IMR-90 (cell line): ENCODE measurements at regions not wholly inside any gene's neighbourhood (a gene's known extent, or its start where the extent isn't known, plus 50 kb on each side); places are given as distances from the start of the nearest gene placed in this dataset.

ENCODE experiments used
- ATAC-seq: fragments of 200-7000 bp; cut with Tn5 transposase; 2 replicates; pipeline ENCODE4 v1.9.1; 2020; ENCODE audit warnings: low read depth, mild to moderate bottlenecking, moderate library complexity
- BruUV-seq: library from RNA; stranded (reverse); fragments of 400-500 nt; replicated peaks from 2 replicates; lab custom pipeline; 2021; lab: Mats Ljungman, UMichigan
- CTCF ChIA-PET: fragments of 300-600 bp; formaldehyde crosslinking; extraction: SDS; loops from one replicate; lab custom pipeline; 2021; ENCODE audit warnings: antibody characterized with exemption; lab: Yijun Ruan, JAX
- POLR2A ChIA-PET: fragments of 300-600 bp; sonication (Branson Sonifier 250); formaldehyde crosslinking; loops from one replicate; lab custom pipeline; 2022; ENCODE audit warnings: antibody characterized with exemption; ENCODE audit not compliant: unreplicated experiment; lab: Charles Lee
- DNase-seq: peaks from one replicate; pipeline ENCODE4 v3.0.0; 2013
- H2AFZ ChIP-seq: replicated peaks from 2 replicates; pipeline ENCODE3; 2013; ENCODE audit warnings: low read length, mild to moderate bottlenecking; ENCODE audit not compliant: poor library complexity
- H2AK5ac ChIP-seq: 2 replicates; pipeline ENCODE4 v1.6.1; 2013; ENCODE audit warnings: low read depth, low read length, inconsistent platforms
- H2AK9ac ChIP-seq: replicated peaks from 2 replicates; pipeline ENCODE3; 2013; ENCODE audit warnings: mild to moderate bottlenecking, low read depth, low read length, moderate library complexity; ENCODE audit not compliant: poor library complexity
- H2BK120ac ChIP-seq: 2 replicates; pipeline ENCODE4 v1.6.1; 2013; ENCODE audit warnings: low read depth, low read length, inconsistent platforms
- H2BK15ac ChIP-seq: 3 replicates; pipeline ENCODE4 v1.6.1; 2013; ENCODE audit warnings: low read depth, low read length, inconsistent platforms
- H2BK20ac ChIP-seq: 2 replicates; pipeline ENCODE4 v1.6.1; 2013; ENCODE audit warnings: low read depth, mild to moderate bottlenecking, inconsistent platforms, low read length, moderate library complexity
- H2BK5ac ChIP-seq: 2 replicates; pipeline ENCODE4 v1.6.1; 2013; ENCODE audit warnings: mild to moderate bottlenecking, low read depth, low read length, inconsistent platforms; ENCODE audit not compliant: poor library complexity, severe bottlenecking
- H3K14ac ChIP-seq: replicated peaks from 2 replicates; pipeline ENCODE4 v1.6.1; 2013; ENCODE audit warnings: low read depth, low read length, inconsistent platforms
- H3K18ac ChIP-seq: 2 replicates; pipeline ENCODE4 v1.6.1; 2013; ENCODE audit warnings: low read depth, low read length, control low read depth
- H3K23ac ChIP-seq: 2 replicates; pipeline ENCODE4 v1.6.1; 2013; ENCODE audit warnings: low read depth, low read length, inconsistent platforms
- H3K27ac ChIP-seq: 2 replicates; pipeline ENCODE4 v1.5.1; 2013; ENCODE audit warnings: mild to moderate bottlenecking, control low read depth, low read length; ENCODE audit not compliant: insufficient read depth
- H3K27me3 ChIP-seq: 2 replicates; pipeline ENCODE4 v1.6.1; 2013; ENCODE audit warnings: low read length; ENCODE audit not compliant: control insufficient read depth, insufficient read depth
- H3K36me3 ChIP-seq: 2 replicates; pipeline ENCODE4 v1.6.1; 2013; ENCODE audit warnings: low read length, mixed read lengths; ENCODE audit not compliant: control insufficient read depth, insufficient read depth
- H3K4ac ChIP-seq: 2 replicates; pipeline ENCODE4 v1.6.1; 2013; ENCODE audit warnings: low read depth, low read length, inconsistent platforms
- H3K4me1 ChIP-seq: 2 replicates; pipeline ENCODE4 v1.6.1; 2013; ENCODE audit warnings: low read length, mixed read lengths; ENCODE audit not compliant: control insufficient read depth, insufficient read depth
- H3K4me2 ChIP-seq: 2 replicates; pipeline ENCODE4 v1.6.1; 2013; ENCODE audit warnings: low read depth, mild to moderate bottlenecking, control low read depth, low read length, moderate library complexity
- H3K4me3 ChIP-seq: 2 replicates; pipeline ENCODE4 v1.5.1; 2013; ENCODE audit warnings: low read depth, mild to moderate bottlenecking, control low read depth, low read length, moderate library complexity; ENCODE audit not compliant: insufficient read depth
- H3K56ac ChIP-seq: 2 replicates; pipeline ENCODE4 v1.6.1; 2013; ENCODE audit warnings: low read length, inconsistent platforms; ENCODE audit not compliant: insufficient read depth; ENCODE audit errors: extremely low read depth
- H3K79me1 ChIP-seq, 2 experiments: 2 replicates each; pipeline ENCODE4 v1.6.1; 2013; ENCODE audit warnings: low read length in 2 of 2, inconsistent platforms in 1 of 2, low read depth in 1 of 2
- H3K9ac ChIP-seq: 2 replicates; pipeline ENCODE4 v1.6.1; 2013; ENCODE audit warnings: low read depth, low read length, control low read depth
- H3K9me1 ChIP-seq: 2 replicates; pipeline ENCODE4 v1.6.1; 2013; ENCODE audit warnings: low read length, inconsistent platforms; ENCODE audit not compliant: insufficient read depth
- H3K9me3 ChIP-seq: 2 replicates; pipeline ENCODE4 v1.6.1; 2013; ENCODE audit warnings: low read length; ENCODE audit not compliant: control insufficient read depth, insufficient read depth
- H4K20me1 ChIP-seq: 2 replicates; pipeline ENCODE4 v1.6.1; 2013; ENCODE audit warnings: low read length, inconsistent platforms; ENCODE audit not compliant: insufficient read depth
- H4K5ac ChIP-seq: 2 replicates; pipeline ENCODE4 v1.6.1; 2013; ENCODE audit warnings: mild to moderate bottlenecking, low read depth, low read length, control low read depth
- H4K8ac ChIP-seq, 2 experiments: 2 replicates each; pipeline ENCODE4 v1.6.1; 2013; ENCODE audit warnings: low read depth in 2 of 2, low read length in 2 of 2, control low read depth in 1 of 2, inconsistent platforms in 1 of 2
- H4K91ac ChIP-seq: 2 replicates; pipeline ENCODE4 v1.6.1; 2013; ENCODE audit warnings: low read depth, low read length, inconsistent platforms; ENCODE audit not compliant: insufficient read depth
- CEBPB ChIP-seq: IDR thresholded peaks from 2 replicates; pipeline ENCODE4 v1.6.1; 2012; ENCODE audit warnings: low read depth, low read length, improper control_type of control experiment
- CTCF ChIP-seq: conservative IDR thresholded peaks from 2 replicates; pipeline ENCODE4 v1.5.1; 2012; ENCODE audit warnings: mild to moderate bottlenecking, low read depth, low read length, improper control_type of control experiment
- MAFK ChIP-seq: IDR thresholded peaks from 2 replicates; pipeline ENCODE4 v1.6.1; 2012; ENCODE audit warnings: low read depth, low read length, improper control_type of control experiment
- NFE2L2 ChIP-seq: fragments of 150-350 bp; IDR thresholded peaks from 2 replicates; pipeline ENCODE4 v1.6.1; 2016; ENCODE audit warnings: low read depth, mild to moderate bottlenecking, low read length
- POLR2A ChIP-seq: IDR thresholded peaks from 2 replicates; pipeline ENCODE4 v1.6.1; 2012; ENCODE audit warnings: mild to moderate bottlenecking, low read depth, low read length
- RAD21 ChIP-seq: IDR thresholded peaks from 2 replicates; pipeline ENCODE4 v1.6.1; 2012; ENCODE audit warnings: low read length, improper control_type of control experiment
- RCOR1 ChIP-seq: IDR thresholded peaks from 2 replicates; pipeline ENCODE4 v1.6.1; 2012; ENCODE audit warnings: mild to moderate bottlenecking, low read length, improper control_type of control experiment; ENCODE audit not compliant: insufficient replicate concordance
- USF2 ChIP-seq: fragments of 150-350 bp; IDR thresholded peaks from 2 replicates; pipeline ENCODE4 v1.6.1; 2017; ENCODE audit warnings: mild to moderate bottlenecking, antibody characterized with exemption, low read length, low read depth
- WGBS, 2 experiments: methylation state at CpG; one replicate each; pipeline versions ENCODE4 v1.1.5 to v1.1.7; 2013; ENCODE audit warnings: missing lambda C conversion rate in 2 of 2; ENCODE audit not compliant: insufficient read length in 1 of 2; ENCODE audit errors: extremely low coverage in 2 of 2; 5-methylcytosine and 5-hydroxymethylcytosine counted together
- dilution Hi-C: fragments of 300-500 bp; cut with HindIII; formaldehyde crosslinking; loops from one replicate; pipeline ENCODE4 v1.14.3; 2018; ENCODE audit warnings: low sequenced_read_pairs; ENCODE audit not compliant: unreplicated experiment
- in situ Hi-C: fragments of 300-500 bp; cut with MboI; formaldehyde crosslinking; loops from 3 replicates; pipeline ENCODE4 v1.14.3; 2019; ENCODE audit warnings: low sequenced_read_pairs, inconsistent platforms, mixed read lengths
- intact Hi-C: fragments of 100-400 bp; cut with micrococcal nuclease; formaldehyde crosslinking; loops from 2 replicates; pipeline ENCODE4 v1.10.0; 2022

GRCh38 chr12:113697104-113697503 is 225.4 kb upstream of the LHX5 start:
- no peaks in the 10 kb centered on the region for H3K4me1 ChIP-seq
- in situ Hi-C loops: no loop called here
- no peak overlapping the region for H3K4me3 ChIP-seq
- WGBS, 2 experiments: 20% methylated on average over 1 of the region's 5 CpGs; no CpG with 5 or more reads in 1 of the 2 experiments
- no peak overlapping the region for H4K91ac ChIP-seq
- H2BK15ac ChIP-seq: no peak overlapping the region
- H4K20me1 ChIP-seq: no peaks in the 10 kb centered on the region
- H3K27me3 ChIP-seq: peaks cover 2% of the 10 kb centered on the region; the same call in 1 of the 2 replicates
- DNase-seq (no peak), ATAC-seq (no peak)
- no peak overlapping the region for H3K9ac ChIP-seq
- TF ChIP-seq CEBPB: no peak
- TF ChIP-seq RCOR1: no peak
- TF ChIP-seq CTCF: no peak
- TF ChIP-seq NFE2L2: no peak
- TF ChIP-seq POLR2A: no peak
- no peak for TF ChIP-seq RAD21
- no peak for TF ChIP-seq USF2
- no peak for TF ChIP-seq MAFK
- dilution Hi-C loops: no loop called here
- H3K27ac ChIP-seq: no peak overlapping the region
- BruUV-seq: no TSS peak
- H2BK5ac ChIP-seq: no peak overlapping the region
- no peak overlapping the region for H4K5ac ChIP-seq
- no peaks in the 10 kb centered on the region for H3K36me3 ChIP-seq
- no peak overlapping the region for H3K4me2 ChIP-seq
- intact Hi-C loops: no loop called here
- H2AK9ac ChIP-seq: no peak overlapping the region
- no peak overlapping the region for H2AFZ ChIP-seq
- POLR2A ChIA-PET: no interaction called here
- H4K8ac ChIP-seq: no peak overlapping the region
- no peaks in the 10 kb centered on the region for H3K9me1 ChIP-seq
- CTCF ChIA-PET: no interaction called here
- no peak overlapping the region for H2AK5ac ChIP-seq
- H2BK120ac ChIP-seq: no peak overlapping the region
- H3K18ac ChIP-seq: no peak overlapping the region
- no peak overlapping the region for H3K56ac ChIP-seq
- H3K9me3 ChIP-seq: no peaks in the 10 kb centered on the region
- no peak overlapping the region for H3K14ac ChIP-seq
- no peak overlapping the region for H3K4ac ChIP-seq
- no peak overlapping the region for H2BK20ac ChIP-seq
- H3K79me1 ChIP-seq: no peaks in the 10 kb centered on the region
- no peak overlapping the region for H3K23ac ChIP-seq
